ENCODE measurements at regions not wholly inside any gene's neighbourhood (a gene's known extent, or its start where the extent isn't known, plus 50 kb on each side); places are given as distances from the start of the nearest gene placed in this dataset.
A peak's percentile ranks its signal among the peaks of the same experiment; 100 is the strongest.
"Not testable (repeated sequence)": the region's sequence is repeated elsewhere in the genome, so short reads cannot be mapped to it uniquely, and the experiment has no call there.

GRCh38 chrX:46179748-46180147, 365.5 kb downstream of the ZNF674 start:
- H3K27ac ChIP-seq: peak overlapping the region; percentile 65
- ChIA-PET POLR2A (ENCODE audit: low non-redundant PET) (no interaction called here), CTCF (no interaction called here)
- DNase-seq (ENCODE audit: low spot score): no peak
- TF ChIP-seq CTCF (conservative IDR thresholded peaks at IDR 0.05; ENCODE audit: low read depth): no peak

- CTCF ChIA-PET: no interaction called here
- DNase-seq (ENCODE audit: low spot score): no peak
- no peak for TF ChIP-seq CTCF (conservative IDR thresholded peaks at IDR 0.05; ENCODE audit: low read depth)
- no peak overlapping the region for H3K27ac ChIP-seq
- POLR2A ChIA-PET (ENCODE audit: low non-redundant PET): no interaction called here
Observed at GRCh38 chrX:46178763-46179162, 366.5 kb downstream of the ZNF674 start.

- TF ChIP-seq CTCF (conservative IDR thresholded peaks at IDR 0.05; ENCODE audit: low read depth): no peak
- no peak for DNase-seq (ENCODE audit: low spot score)
- no peak overlapping the region for H3K27ac ChIP-seq
- ChIA-PET CTCF (no interaction called here), POLR2A (ENCODE audit: low non-redundant PET) (no interaction called here)
Observed at GRCh38 chrX:46173159-46173558, 372.1 kb downstream of the ZNF674 start.

GRCh38 chrX:46171457-46171856, 373.8 kb downstream of the ZNF674 start:
- POLR2A ChIA-PET (ENCODE audit: low non-redundant PET); CTCF ChIA-PET; DNase-seq (ENCODE audit: low spot score); H3K27ac ChIP-seq: not testable (repeated sequence)

GRCh38 chrX:46169808-46170207, 375.4 kb downstream of the ZNF674 start:
- H3K27ac ChIP-seq: no peak overlapping the region
- CTCF ChIA-PET: no interaction called here
- peak; percentile 20 for DNase-seq (ENCODE audit: low spot score)
- POLR2A ChIA-PET (ENCODE audit: low non-redundant PET): no interaction called here
- TF ChIP-seq CTCF (conservative IDR thresholded peaks at IDR 0.05; ENCODE audit: low read depth): no peak

GRCh38 chrX:46168254-46168653, 377.0 kb downstream of the ZNF674 start:
- POLR2A ChIA-PET (ENCODE audit: low non-redundant PET): no interaction called here
- no peak for DNase-seq (ENCODE audit: low spot score)
- no peak for TF ChIP-seq CTCF (conservative IDR thresholded peaks at IDR 0.05; ENCODE audit: low read depth)
- CTCF ChIA-PET: no interaction called here
- H3K27ac ChIP-seq: no peak overlapping the region

- POLR2A ChIA-PET (ENCODE audit: low non-redundant PET): no interaction called here
- TF ChIP-seq CTCF (conservative IDR thresholded peaks at IDR 0.05; ENCODE audit: low read depth): no peak
- CTCF ChIA-PET: interaction anchor here (0.7 kb wide), 1 partner anchor 242 kb away, joined by 3 read pairs; no protein-coding TSS in a partner anchor
- no peak overlapping the region; the same call in 1 of the 2 replicates for H3K27ac ChIP-seq
- no peak for DNase-seq (ENCODE audit: low spot score)
Observed at GRCh38 chrX:46165866-46166265, 379.4 kb downstream of the ZNF674 start.

All from RWPE1 (cell line).